Skeletal muscle tissue (tissue), 3 donors: ENCODE measurements at regions not wholly inside any gene's neighbourhood (a gene's known extent, or its start where the extent isn't known, plus 50 kb on each side); places are given as distances from the start of the nearest gene placed in this dataset.
"Not testable (repeated sequence)": the region's sequence is repeated elsewhere in the genome, so short reads cannot be mapped to it uniquely, and the experiment has no call there.

Source experiments
- H3K27ac ChIP-seq: one replicate; pipeline ENCODE4 v1.7.0; 2013; ENCODE audit warnings: mild to moderate bottlenecking, low read depth, low read length, inconsistent platforms
- H3K27me3 ChIP-seq, 3 donors: one replicate each; pipeline ENCODE4 v1.7.0; 2013; ENCODE audit warnings: low read length in 3 of 3; ENCODE audit not compliant: control insufficient read depth in 3 of 3, insufficient read depth in 3 of 3
- H3K36me3 ChIP-seq, 3 donors: one replicate each; pipeline ENCODE4 v1.7.0; 2013; ENCODE audit warnings: low read length in 3 of 3; ENCODE audit not compliant: control insufficient read depth in 3 of 3, insufficient read depth in 3 of 3
- H3K4me1 ChIP-seq, 3 donors: one replicate each; pipeline ENCODE4 v1.7.0; 2013; ENCODE audit warnings: low read length in 3 of 3, mild to moderate bottlenecking in 3 of 3; ENCODE audit not compliant: control insufficient read depth in 3 of 3, insufficient read depth in 3 of 3
- H3K4me3 ChIP-seq, 3 donors: one replicate each; pipeline ENCODE4 v1.7.0; 2013; ENCODE audit warnings: low read length in 3 of 3
- H3K9ac ChIP-seq, 3 donors: one replicate each; pipeline ENCODE4 v1.7.0; 2013; ENCODE audit warnings: low read length in 3 of 3, mild to moderate bottlenecking in 3 of 3, moderate library complexity in 2 of 3, low read depth in 1 of 3
- H3K9me3 ChIP-seq, 3 donors: one replicate each; pipeline ENCODE4 v1.7.0; 2013; ENCODE audit warnings: low read length in 3 of 3; ENCODE audit not compliant: control insufficient read depth in 3 of 3
- donor health status: Osteomylitis.

GRCh38 chr4:129246910-129247461, 151.0 kb downstream of the C4orf33 start:
- no peak overlapping the region for H3K4me3 ChIP-seq
- no peak overlapping the region for H3K27ac ChIP-seq
- H3K36me3 ChIP-seq: no peaks in the 10 kb centered on the region
- H3K9me3 ChIP-seq: no peaks in the 10 kb centered on the region
- H3K4me1 ChIP-seq: no peaks in the 10 kb centered on the region
- H3K9ac ChIP-seq: no peak overlapping the region
- H3K27me3 ChIP-seq: peaks cover 0 to 5% (median 0%) of the 10 kb centered on the region in 3 donors

GRCh38 chr4:129248621-129249020, 152.7 kb downstream of the C4orf33 start:
- no peak overlapping the region for H3K9ac ChIP-seq
- H3K4me3 ChIP-seq: no peak overlapping the region
- no peaks in the 10 kb centered on the region for H3K9me3 ChIP-seq
- H3K36me3 ChIP-seq: no peaks in the 10 kb centered on the region
- H3K27ac ChIP-seq: no peak overlapping the region
- peaks cover 0 to 5% (median 0%) of the 10 kb centered on the region in 3 donors for H3K27me3 ChIP-seq
- no peaks in the 10 kb centered on the region for H3K4me1 ChIP-seq

GRCh38 chr4:129254126-129254525, 158.2 kb downstream of the C4orf33 start:
- Histone ChIP-seq H3K4me3 (no peak overlapping the region), H3K27ac (no peak overlapping the region), H3K4me1 (no peaks in the 10 kb centered on the region), H3K9ac (no peak overlapping the region), H3K27me3 (no peaks in the 10 kb centered on the region), H3K9me3 (no peaks in the 10 kb centered on the region), H3K36me3 (no peaks in the 10 kb centered on the region)

GRCh38 chr4:129254526-129254925, 158.6 kb downstream of the C4orf33 start:
- Histone ChIP-seq H3K27ac (no peak overlapping the region), H3K9me3 (no peaks in the 10 kb centered on the region), H3K4me3 (no peak overlapping the region), H3K4me1 (no peaks in the 10 kb centered on the region), H3K9ac (no peak overlapping the region), H3K36me3 (no peaks in the 10 kb centered on the region), H3K27me3 (no peaks in the 10 kb centered on the region)

GRCh38 chr4:129261584-129261983, 165.6 kb downstream of the C4orf33 start:
- Histone ChIP-seq H3K27me3 (no peaks in the 10 kb centered on the region), H3K27ac (no peak overlapping the region), H3K4me1 (no peaks in the 10 kb centered on the region), H3K9ac (no peak overlapping the region), H3K9me3 (no peaks in the 10 kb centered on the region), H3K36me3 (no peaks in the 10 kb centered on the region), H3K4me3 (no peak overlapping the region)

GRCh38 chr4:129264008-129264657, 168.2 kb downstream of the C4orf33 start:
- no peaks in the 10 kb centered on the region for H3K4me1 ChIP-seq

GRCh38 chr4:129278868-129279267, 182.9 kb downstream of the C4orf33 start:
- H3K27me3 ChIP-seq: no peaks in the 10 kb centered on the region
- H3K9me3 ChIP-seq: no peaks in the 10 kb centered on the region
- H3K9ac ChIP-seq: no peak overlapping the region
- H3K4me1 ChIP-seq: no peaks in the 10 kb centered on the region
- H3K36me3 ChIP-seq: no peaks in the 10 kb centered on the region
- no peak overlapping the region for H3K27ac ChIP-seq
- no peak overlapping the region for H3K4me3 ChIP-seq

More at GRCh38 chr4:129264008-129264657, 168.2 kb downstream of the C4orf33 start:
- H3K9ac ChIP-seq: no peak overlapping the region
- no peaks in the 10 kb centered on the region for H3K36me3 ChIP-seq
- H3K9me3 ChIP-seq: no peaks in the 10 kb centered on the region
- no peak overlapping the region for H3K27ac ChIP-seq
- H3K27me3 ChIP-seq: no peaks in the 10 kb centered on the region
- H3K4me3 ChIP-seq: no peak overlapping the region

- Histone ChIP-seq H3K27ac (no peak overlapping the region), H3K9ac (no peak overlapping the region), H3K4me3 (no peak overlapping the region), H3K27me3 (no peaks in the 10 kb centered on the region), H3K4me1 (no peaks in the 10 kb centered on the region), H3K9me3 (no peaks in the 10 kb centered on the region), H3K36me3 (no peaks in the 10 kb centered on the region)
These were observed 186.3 kb downstream of the C4orf33 start for GRCh38 chr4:129282293-129282692.

- not testable (repeated sequence) for H3K9ac ChIP-seq, H3K27ac ChIP-seq, H3K27me3 ChIP-seq, H3K4me3 ChIP-seq, H3K36me3 ChIP-seq, H3K4me1 ChIP-seq, H3K9me3 ChIP-seq
These were observed 196.2 kb downstream of the C4orf33 start for GRCh38 chr4:129292194-129292593.

GRCh38 chr4:129314781-129315180, 218.8 kb downstream of the C4orf33 start:
- Histone ChIP-seq H3K27me3 (no peaks in the 10 kb centered on the region), H3K36me3 (no peaks in the 10 kb centered on the region), H3K9me3 (no peaks in the 10 kb centered on the region), H3K9ac (no peak overlapping the region), H3K4me3 (no peak overlapping the region), H3K27ac (no peak overlapping the region), H3K4me1 (no peaks in the 10 kb centered on the region)
